Astrocyte of the cerebellum (primary cell): ENCODE measurements at regions not wholly inside any gene's neighbourhood (a gene's known extent, or its start where the extent isn't known, plus 50 kb on each side); places are given as distances from the start of the nearest gene placed in this dataset.

Source experiments
- DNase-seq: peaks from one replicate; pipeline ENCODE4 v3.0.0-alpha.2; 2011; ENCODE audit warnings: low read depth
- H3K4me3 ChIP-seq: 2 replicates; pipeline ENCODE4 v1.5.1; 2011; ENCODE audit warnings: mild to moderate bottlenecking, low read depth, low read length, moderate library complexity
- CTCF ChIP-seq: IDR thresholded peaks from 2 replicates; pipeline ENCODE4 v1.5.1; 2012; ENCODE audit warnings: low read length, low read depth, moderate library complexity, mild to moderate bottlenecking; ENCODE audit errors: missing control alignments
- in situ Hi-C: cut with HindIII; loops from 2 replicates; pipeline ENCODE4 v1.10.0; 2017; ENCODE audit warnings: low sequenced_read_pairs

GRCh38 chr9:113796646-113797426, 79.3 kb upstream of the ZNF618 start:
- no peak for TF ChIP-seq CTCF
- in situ Hi-C loops = no loop called here
- H3K4me3 ChIP-seq = no peak overlapping the region
- no peak for DNase-seq

GRCh38 chr9:113798062-113799030, 77.8 kb upstream of the ZNF618 start:
- H3K4me3 ChIP-seq = no peak overlapping the region
- DNase-seq = no peak
- in situ Hi-C loops = no loop called here
- no peak for TF ChIP-seq CTCF

GRCh38 chr9:113800276-113800675, 75.8 kb upstream of the ZNF618 start:
- DNase-seq = no peak
- in situ Hi-C loops = loop anchor here (25.0 kb wide), 1 partner anchor 212 kb away; no protein-coding TSS in a partner anchor
- no peak overlapping the region for H3K4me3 ChIP-seq
- TF ChIP-seq CTCF = no peak

- DNase-seq = no peak
- TF ChIP-seq CTCF = no peak
- H3K4me3 ChIP-seq = no peak overlapping the region
- in situ Hi-C loops = loop anchor here (25.0 kb wide), 1 partner anchor 208 kb away; no protein-coding TSS in a partner anchor
Measured at GRCh38 chr9:113803811-113804589, 72.1 kb upstream of the ZNF618 start.

GRCh38 chr9:113805486-113806132, 70.5 kb upstream of the ZNF618 start:
- in situ Hi-C loops = loop anchor here (25.0 kb wide), 1 partner anchor 207 kb away; no protein-coding TSS in a partner anchor
- TF ChIP-seq CTCF = no peak

More at GRCh38 chr9:113805486-113806132, 70.5 kb upstream of the ZNF618 start:
- no peak for DNase-seq
- H3K4me3 ChIP-seq = no peak overlapping the region
